ENCODE measurements at regions not wholly inside any gene's neighbourhood (a gene's known extent, or its start where the extent isn't known, plus 50 kb on each side); places are given as distances from the start of the nearest gene placed in this dataset.

DNA sequence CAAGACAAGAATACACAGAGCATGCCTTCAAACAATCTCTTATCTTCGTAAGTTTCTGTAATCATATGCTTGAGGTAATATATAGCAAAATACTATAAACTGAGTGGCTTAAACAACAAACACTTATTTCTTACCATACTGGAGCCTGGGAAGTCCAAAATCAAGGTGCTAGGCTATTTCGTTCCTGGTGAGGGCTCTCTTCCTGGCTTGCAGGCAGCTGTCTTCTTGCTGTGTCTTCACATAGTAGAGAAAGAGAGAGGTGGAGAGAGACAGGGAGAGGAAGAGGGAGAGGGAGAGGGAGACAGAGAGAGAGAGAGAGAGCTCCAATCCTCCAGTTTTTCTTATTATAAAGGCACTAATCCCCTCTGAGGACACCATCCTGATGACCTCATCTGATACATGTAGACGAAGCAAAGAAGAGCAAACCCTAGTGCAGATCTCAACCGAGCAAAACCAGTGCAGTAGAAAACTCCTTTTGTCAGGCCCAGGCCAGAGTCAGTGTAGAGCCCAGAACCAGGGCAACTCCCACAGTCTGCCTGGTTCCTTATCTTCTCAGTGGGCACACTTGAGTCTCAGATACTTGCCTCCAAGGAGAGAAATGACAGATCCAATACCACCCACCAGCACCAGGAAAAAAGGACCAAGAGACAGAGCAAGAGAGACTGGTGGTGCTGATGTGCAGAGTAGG, 297.1 kb upstream of the NCAM1 start:
- no peak for TF ChIP-seq TAF1 (IDR thresholded peaks at IDR 0.05; ENCODE audit: borderline replicate concordance, insufficient read depth, low read length)
- TF ChIP-seq POLR2AphosphoS5 (IDR thresholded peaks at IDR 0.05; ENCODE audit: low read depth, low read length), result no peak
- TF ChIP-seq, protein P1, sequence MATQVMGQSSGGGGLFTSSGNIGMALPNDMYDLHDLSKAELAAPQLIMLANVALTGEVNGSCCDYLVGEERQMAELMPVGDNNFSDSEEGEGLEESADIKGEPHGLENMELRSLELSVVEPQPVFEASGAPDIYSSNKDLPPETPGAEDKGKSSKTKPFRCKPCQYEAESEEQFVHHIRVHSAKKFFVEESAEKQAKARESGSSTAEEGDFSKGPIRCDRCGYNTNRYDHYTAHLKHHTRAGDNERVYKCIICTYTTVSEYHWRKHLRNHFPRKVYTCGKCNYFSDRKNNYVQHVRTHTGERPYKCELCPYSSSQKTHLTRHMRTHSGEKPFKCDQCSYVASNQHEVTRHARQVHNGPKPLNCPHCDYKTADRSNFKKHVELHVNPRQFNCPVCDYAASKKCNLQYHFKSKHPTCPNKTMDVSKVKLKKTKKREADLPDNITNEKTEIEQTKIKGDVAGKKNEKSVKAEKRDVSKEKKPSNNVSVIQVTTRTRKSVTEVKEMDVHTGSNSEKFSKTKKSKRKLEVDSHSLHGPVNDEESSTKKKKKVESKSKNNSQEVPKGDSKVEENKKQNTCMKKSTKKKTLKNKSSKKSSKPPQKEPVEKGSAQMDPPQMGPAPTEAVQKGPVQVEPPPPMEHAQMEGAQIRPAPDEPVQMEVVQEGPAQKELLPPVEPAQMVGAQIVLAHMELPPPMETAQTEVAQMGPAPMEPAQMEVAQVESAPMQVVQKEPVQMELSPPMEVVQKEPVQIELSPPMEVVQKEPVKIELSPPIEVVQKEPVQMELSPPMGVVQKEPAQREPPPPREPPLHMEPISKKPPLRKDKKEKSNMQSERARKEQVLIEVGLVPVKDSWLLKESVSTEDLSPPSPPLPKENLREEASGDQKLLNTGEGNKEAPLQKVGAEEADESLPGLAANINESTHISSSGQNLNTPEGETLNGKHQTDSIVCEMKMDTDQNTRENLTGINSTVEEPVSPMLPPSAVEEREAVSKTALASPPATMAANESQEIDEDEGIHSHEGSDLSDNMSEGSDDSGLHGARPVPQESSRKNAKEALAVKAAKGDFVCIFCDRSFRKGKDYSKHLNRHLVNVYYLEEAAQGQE (IDR thresholded peaks at IDR 0.05; ENCODE audit: insufficient read depth in 1 of 2, low read depth in 2 of 2, low read length in 2 of 2), result no peak
